ENCODE measurements at regions not wholly inside any gene's neighbourhood (a gene's known extent, or its start where the extent isn't known, plus 50 kb on each side); places are given as distances from the start of the nearest gene placed in this dataset.

DNA sequence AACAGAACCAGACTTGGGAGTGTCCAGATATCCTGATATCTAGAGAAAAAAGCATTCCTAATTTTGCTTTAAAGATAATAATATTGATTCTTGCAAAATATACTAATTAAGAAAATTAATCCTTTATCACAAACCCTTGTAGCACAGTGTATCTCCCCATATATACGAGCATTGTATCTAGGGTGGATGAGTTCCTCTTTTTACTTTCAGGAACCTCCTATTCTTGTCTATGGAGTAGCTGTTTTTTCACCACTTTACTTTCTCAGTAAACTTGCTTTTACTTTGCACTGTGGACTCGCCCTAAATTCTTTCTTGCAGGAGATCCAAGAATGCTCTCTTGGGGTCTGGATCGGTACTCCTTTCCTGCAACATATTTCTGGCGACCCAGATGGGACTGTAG is 103.9 kb downstream of the GLUD2 start:
- no peak for FAIRE-seq
- H3K4me1 ChIP-seq = no peaks in the 10 kb centered on the region
- H3K4me3 ChIP-seq = no peak overlapping the region
- ATAC-seq = no peak
- H3K4me2 ChIP-seq = no peak overlapping the region
- no peak for DNase-seq (ENCODE audit: low read depth in 1 of 2, low spot score in 1 of 2)
- H3K27ac ChIP-seq = no peak overlapping the region
- ChIA-PET POLR2A (no interaction called here), CTCF (no interaction called here)
- no peak for TF ChIP-seq NR3C1 (IDR thresholded peaks at IDR 0.05)
- TF ChIP-seq, protein P1, sequence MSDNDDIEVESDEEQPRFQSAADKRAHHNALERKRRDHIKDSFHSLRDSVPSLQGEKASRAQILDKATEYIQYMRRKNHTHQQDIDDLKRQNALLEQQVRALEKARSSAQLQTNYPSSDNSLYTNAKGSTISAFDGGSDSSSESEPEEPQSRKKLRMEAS (IDR thresholded peaks at IDR 0.05) = no peak
- 24% methylated on average over 4 of the region's 4 CpGs for WGBS (ENCODE audit: missing lambda C conversion rate)
- H3K9me3 ChIP-seq = no peaks in the 10 kb centered on the region

DNA sequence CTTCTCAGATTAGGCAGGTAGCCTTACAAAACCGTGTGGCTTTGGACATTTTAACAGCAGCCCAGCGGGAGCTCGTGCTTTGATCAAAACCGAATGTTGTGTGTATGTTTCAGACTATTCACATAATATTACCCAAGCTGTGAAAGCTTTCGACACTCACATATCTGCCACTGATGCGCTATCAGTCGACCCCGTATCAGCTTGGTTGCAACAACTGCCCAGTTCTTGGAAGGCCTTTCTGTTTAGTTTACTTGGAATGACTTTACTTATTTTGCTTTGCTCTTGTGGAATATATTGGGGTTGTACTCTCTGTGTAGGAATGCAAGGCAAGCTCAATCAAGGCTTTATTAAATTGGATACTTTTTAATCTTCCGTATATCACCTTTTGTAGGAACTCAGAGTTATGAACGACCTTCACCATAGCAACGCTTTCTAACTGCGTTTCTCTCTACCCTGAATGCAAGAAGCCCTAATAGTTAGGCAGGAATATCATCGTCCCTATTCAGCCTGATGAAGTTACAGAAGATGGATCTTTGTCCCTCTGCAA is 107.5 kb downstream of the GLUD2 start:
- 57% methylated on average over 9 of the region's 13 CpGs for WGBS (ENCODE audit: missing lambda C conversion rate)
- POLR2A ChIA-PET = no interaction called here

DNA sequence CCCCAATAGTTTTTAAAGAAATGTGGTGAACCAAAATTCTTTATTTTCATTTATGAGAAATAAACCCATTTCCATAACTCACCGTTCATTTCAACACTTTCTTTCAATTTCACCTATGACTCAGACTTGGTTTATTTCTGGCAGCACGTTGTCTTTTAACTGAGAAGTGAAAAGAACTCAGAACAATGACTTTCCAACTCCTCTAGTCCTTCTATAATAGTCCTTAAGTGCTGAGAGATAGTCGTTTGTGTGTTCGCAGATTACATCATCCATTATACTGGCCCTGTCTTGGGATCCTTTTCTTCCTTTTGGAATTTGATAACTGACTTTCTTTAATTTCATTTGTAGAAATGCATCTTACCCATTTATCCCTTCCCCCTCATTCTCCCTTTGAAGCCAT is 113.6 kb downstream of the GLUD2 start:
- Histone ChIP-seq H3K4me2 (no peak overlapping the region), H3K4me3 (no peak overlapping the region), H3K27ac (no peak overlapping the region), H3K9me3 (no peaks in the 10 kb centered on the region), H3K4me1 (no peaks in the 10 kb centered on the region)
- FAIRE-seq (peak; percentile 7), DNase-seq (ENCODE audit: low read depth in 1 of 2, low spot score in 1 of 2) (no peak), ATAC-seq (no peak)
- CTCF ChIA-PET = interaction anchor here (0.6 kb wide), 1 partner anchor 71 kb away, joined by 3 read pairs; no protein-coding TSS in a partner anchor
- 22% methylated on average over 4 of the region's 4 CpGs for WGBS (ENCODE audit: missing lambda C conversion rate)
- TF ChIP-seq ZNF302 (CRISPR knock-in tag; IDR thresholded peaks at IDR 0.05) (no peak), NR3C1 (IDR thresholded peaks at IDR 0.05) (no peak), RCOR1 (IDR thresholded peaks at IDR 0.05; ENCODE audit: low read depth, low read length) (no peak), RAD21 (conservative IDR thresholded peaks at IDR 0.05 in 1 of 2, IDR thresholded peaks at IDR 0.05 in 1 of 2) (no peak), TP53 (CRISPR knock-in tag; IDR thresholded peaks at IDR 0.05) (no peak)
- TF ChIP-seq, protein P2, sequence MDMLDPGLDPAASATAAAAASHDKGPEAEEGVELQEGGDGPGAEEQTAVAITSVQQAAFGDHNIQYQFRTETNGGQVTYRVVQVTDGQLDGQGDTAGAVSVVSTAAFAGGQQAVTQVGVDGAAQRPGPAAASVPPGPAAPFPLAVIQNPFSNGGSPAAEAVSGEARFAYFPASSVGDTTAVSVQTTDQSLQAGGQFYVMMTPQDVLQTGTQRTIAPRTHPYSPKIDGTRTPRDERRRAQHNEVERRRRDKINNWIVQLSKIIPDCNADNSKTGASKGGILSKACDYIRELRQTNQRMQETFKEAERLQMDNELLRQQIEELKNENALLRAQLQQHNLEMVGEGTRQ (IDR thresholded peaks at IDR 0.05) = no peak
- TF ChIP-seq, protein P3, sequence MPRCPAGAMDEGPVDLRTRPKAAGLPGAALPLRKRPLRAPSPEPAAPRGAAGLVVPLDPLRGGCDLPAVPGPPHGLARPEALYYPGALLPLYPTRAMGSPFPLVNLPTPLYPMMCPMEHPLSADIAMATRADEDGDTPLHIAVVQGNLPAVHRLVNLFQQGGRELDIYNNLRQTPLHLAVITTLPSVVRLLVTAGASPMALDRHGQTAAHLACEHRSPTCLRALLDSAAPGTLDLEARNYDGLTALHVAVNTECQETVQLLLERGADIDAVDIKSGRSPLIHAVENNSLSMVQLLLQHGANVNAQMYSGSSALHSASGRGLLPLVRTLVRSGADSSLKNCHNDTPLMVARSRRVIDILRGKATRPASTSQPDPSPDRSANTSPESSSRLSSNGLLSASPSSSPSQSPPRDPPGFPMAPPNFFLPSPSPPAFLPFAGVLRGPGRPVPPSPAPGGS (IDR thresholded peaks at IDR 0.05) = no peak
- POLR2A ChIA-PET = no interaction called here

More for the DNA sequence above, 107.5 kb downstream of the GLUD2 start:
- Histone ChIP-seq H3K27ac (no peak overlapping the region), H3K4me3 (no peak overlapping the region), H3K4me1 (no peaks in the 10 kb centered on the region), H3K4me2 (no peak overlapping the region), H3K9me3 (no peaks in the 10 kb centered on the region)
- ATAC-seq (no peak), FAIRE-seq (no peak), DNase-seq (ENCODE audit: low read depth in 1 of 2, low spot score in 1 of 2) (no peak)
- TF ChIP-seq HDAC2 (IDR thresholded peaks at IDR 0.05) (no peak), ESRRA (IDR thresholded peaks at IDR 0.05; ENCODE audit: borderline replicate concordance, low read length) (no peak), MAFK (IDR thresholded peaks at IDR 0.05; ENCODE audit: partially characterized antibody) (no peak), ZNF302 (CRISPR knock-in tag; IDR thresholded peaks at IDR 0.05) (no peak), EHF (CRISPR knock-in tag; IDR thresholded peaks at IDR 0.05) (no peak), CHD4 (IDR thresholded peaks at IDR 0.05; ENCODE audit: borderline replicate concordance) (no peak), FOSL2 (IDR thresholded peaks at IDR 0.05) (no peak), FOSL2 (CRISPR knock-in tag; IDR thresholded peaks at IDR 0.05) (no peak)
- TF ChIP-seq, protein P4, sequence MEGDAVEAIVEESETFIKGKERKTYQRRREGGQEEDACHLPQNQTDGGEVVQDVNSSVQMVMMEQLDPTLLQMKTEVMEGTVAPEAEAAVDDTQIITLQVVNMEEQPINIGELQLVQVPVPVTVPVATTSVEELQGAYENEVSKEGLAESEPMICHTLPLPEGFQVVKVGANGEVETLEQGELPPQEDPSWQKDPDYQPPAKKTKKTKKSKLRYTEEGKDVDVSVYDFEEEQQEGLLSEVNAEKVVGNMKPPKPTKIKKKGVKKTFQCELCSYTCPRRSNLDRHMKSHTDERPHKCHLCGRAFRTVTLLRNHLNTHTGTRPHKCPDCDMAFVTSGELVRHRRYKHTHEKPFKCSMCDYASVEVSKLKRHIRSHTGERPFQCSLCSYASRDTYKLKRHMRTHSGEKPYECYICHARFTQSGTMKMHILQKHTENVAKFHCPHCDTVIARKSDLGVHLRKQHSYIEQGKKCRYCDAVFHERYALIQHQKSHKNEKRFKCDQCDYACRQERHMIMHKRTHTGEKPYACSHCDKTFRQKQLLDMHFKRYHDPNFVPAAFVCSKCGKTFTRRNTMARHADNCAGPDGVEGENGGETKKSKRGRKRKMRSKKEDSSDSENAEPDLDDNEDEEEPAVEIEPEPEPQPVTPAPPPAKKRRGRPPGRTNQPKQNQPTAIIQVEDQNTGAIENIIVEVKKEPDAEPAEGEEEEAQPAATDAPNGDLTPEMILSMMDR (IDR thresholded peaks at IDR 0.05) = no peak
- TF ChIP-seq, protein P5, sequence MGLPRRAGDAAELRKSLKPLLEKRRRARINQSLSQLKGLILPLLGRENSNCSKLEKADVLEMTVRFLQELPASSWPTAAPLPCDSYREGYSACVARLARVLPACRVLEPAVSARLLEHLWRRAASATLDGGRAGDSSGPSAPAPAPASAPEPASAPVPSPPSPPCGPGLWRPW (IDR thresholded peaks at IDR 0.05) = no peak
- CTCF ChIA-PET = no interaction called here
